H1 (cell line): ENCODE measurements at regions not wholly inside any gene's neighbourhood (a gene's known extent, or its start where the extent isn't known, plus 50 kb on each side); places are given as distances from the start of the nearest gene placed in this dataset.

Experiments
- CTCF ChIA-PET: fragments of 300-600 bp; sonication (Branson Sonifier 250); formaldehyde crosslinking; loops from one replicate; lab custom pipeline; 2021; ENCODE audit not compliant: partially characterized antibody; lab: Charles Lee
- POLR2A ChIA-PET: fragments of 300-600 bp; sonication (Branson Sonifier 250); formaldehyde crosslinking; loops from one replicate; lab custom pipeline; 2021; ENCODE audit warnings: inconsistent platforms; ENCODE audit not compliant: partially characterized antibody; lab: Charles Lee
- DNase-seq, 2 experiments: peaks; one replicate each; pipeline versions ENCODE4 v3.0.0 to v3.0.0-alpha.2; 2010 to 2022; ENCODE audit warnings: low spot score in 2 of 2, low read depth in 1 of 2, mixed read lengths in 1 of 2
- FAIRE-seq: peaks from 2 replicates; lab custom pipeline; 2011; peaks lifted over from hg19 to GRCh38; lab: Jason Lieb, UNC
- H2AFZ ChIP-seq: 2 replicates; pipeline ENCODE4 v1.8.1; 2012; ENCODE audit warnings: low read length, inconsistent platforms
- H2AK5ac ChIP-seq: 2 replicates; pipeline ENCODE4 v1.6.1; 2013; ENCODE audit warnings: low read depth, low read length
- H2BK120ac ChIP-seq: replicated peaks from 2 replicates; pipeline ENCODE3; 2013; ENCODE audit warnings: low read depth, low read length, inconsistent platforms
- H2BK12ac ChIP-seq: 2 replicates; pipeline ENCODE4 v1.6.1; 2013; ENCODE audit warnings: low read depth, low read length
- H2BK15ac ChIP-seq: 2 replicates; pipeline ENCODE4 v1.6.1; 2013; ENCODE audit warnings: low read length
- H2BK20ac ChIP-seq: 2 replicates; pipeline ENCODE4 v1.6.1; 2013; ENCODE audit warnings: low read length
- H2BK5ac ChIP-seq: 2 replicates; pipeline ENCODE4 v1.6.1; 2013; ENCODE audit warnings: low read depth, low read length
- H3K14ac ChIP-seq: 2 replicates; pipeline ENCODE4 v1.6.1; 2013; ENCODE audit warnings: inconsistent platforms; ENCODE audit not compliant: insufficient read length
- H3K18ac ChIP-seq: 2 replicates; pipeline ENCODE4 v1.6.1; 2013; ENCODE audit warnings: low read length; ENCODE audit errors: extremely low read depth
- H3K23ac ChIP-seq: 2 replicates; pipeline ENCODE4 v1.6.1; 2013; ENCODE audit warnings: inconsistent platforms; ENCODE audit not compliant: insufficient read length
- H3K23me2 ChIP-seq: 2 replicates; pipeline ENCODE4 v1.6.1; 2013; ENCODE audit warnings: low read depth, low read length
- H3K27ac ChIP-seq: 2 replicates; pipeline ENCODE4 v1.6.1; 2011; ENCODE audit warnings: low read depth, low read length, inconsistent platforms
- H3K27me3 ChIP-seq, 4 experiments: replicated peaks in 1 of 4; 1 replicate in 1 of 4; 2 replicates in 3 of 4; pipeline versions ENCODE4 v1.6.1 to v1.8.1; 2011 to 2013; ENCODE audit warnings: low read length in 3 of 4, mild to moderate bottlenecking in 3 of 4, inconsistent platforms in 2 of 4, mixed read lengths in 2 of 4, moderate library complexity in 1 of 4; ENCODE audit not compliant: control insufficient read depth in 3 of 4, insufficient read depth in 3 of 4; ENCODE audit errors: extremely low read depth in 1 of 4
- H3K36me3 ChIP-seq, 4 experiments: 2 replicates each; pipeline versions ENCODE4 v1.6.1 to v1.8.1; 2011 to 2013; ENCODE audit warnings: mild to moderate bottlenecking in 4 of 4, low read length in 3 of 4, moderate library complexity in 2 of 4, control low read depth in 1 of 4, inconsistent platforms in 1 of 4; ENCODE audit not compliant: insufficient read depth in 4 of 4, control insufficient read depth in 2 of 4
- H3K4ac ChIP-seq: replicated peaks from 2 replicates; pipeline ENCODE3; 2013; ENCODE audit warnings: low read length, low read depth, mixed read lengths, inconsistent platforms; ENCODE audit not compliant: insufficient read length
- H3K4me1 ChIP-seq, 4 experiments: replicated peaks in 1 of 4; 1 replicate in 1 of 4; 2 replicates in 3 of 4; pipeline versions ENCODE4 v1.6.1 to v1.8.1; 2011 to 2013; ENCODE audit warnings: low read length in 3 of 4, inconsistent platforms in 2 of 4, mixed read lengths in 1 of 4; ENCODE audit not compliant: insufficient read depth in 4 of 4, control insufficient read depth in 3 of 4
- H3K4me2 ChIP-seq, 2 experiments: 2 replicates each; pipeline versions ENCODE4 v1.6.1 to v1.8.1; 2011 to 2013; ENCODE audit warnings: low read depth in 2 of 2, low read length in 2 of 2, control low read depth in 1 of 2, inconsistent platforms in 1 of 2, mild to moderate bottlenecking in 1 of 2; ENCODE audit not compliant: insufficient read depth in 1 of 2
- H3K4me3 ChIP-seq, 4 experiments: fragments of 200-600, 300-600 bp in 1 of 4; sonication (generic), shearing (Covaris generic), sonication (Bioruptor Twin) in 1 of 4; 2 replicates each; pipeline versions ENCODE4 v1.5.1 to v1.8.1; 2011 to 2016; ENCODE audit warnings: low read length in 4 of 4, low read depth in 3 of 4, control low read depth in 2 of 4, inconsistent platforms in 2 of 4, mild to moderate bottlenecking in 2 of 4, mixed read lengths in 1 of 4, moderate library complexity in 1 of 4; ENCODE audit not compliant: insufficient read depth in 2 of 4; ENCODE audit errors: extremely low read depth in 1 of 4
- H3K56ac ChIP-seq: replicated peaks from 2 replicates; pipeline ENCODE3; 2013; ENCODE audit warnings: low read depth, mild to moderate bottlenecking, mixed read lengths, low read length, inconsistent platforms; ENCODE audit not compliant: insufficient read length
- H3K79me1 ChIP-seq: 2 replicates; pipeline ENCODE4 v1.6.1; 2013; ENCODE audit warnings: low read depth, low read length, control low read depth
- H3K79me2 ChIP-seq, 2 experiments: 2 replicates each; pipeline versions ENCODE4 v1.6.1 to v1.8.1; 2012 to 2013; ENCODE audit warnings: low read length in 2 of 2, mild to moderate bottlenecking in 2 of 2, inconsistent platforms in 1 of 2; ENCODE audit not compliant: insufficient read depth in 2 of 2, control insufficient read depth in 1 of 2
- H3K9ac ChIP-seq, 4 experiments: replicated peaks in 1 of 4; 1 replicate in 1 of 4; 2 replicates in 3 of 4; pipeline versions ENCODE4 v1.6.1 to v1.8.1; 2011 to 2013; ENCODE audit warnings: low read depth in 3 of 4, low read length in 3 of 4, control low read depth in 2 of 4, mild to moderate bottlenecking in 2 of 4, moderate library complexity in 2 of 4, inconsistent platforms in 1 of 4; ENCODE audit errors: extremely low read depth in 1 of 4
- H3K9me3 ChIP-seq, 2 experiments: 2 replicates each; pipeline versions ENCODE4 v1.6.1 to v1.8.1; 2012 to 2013; ENCODE audit warnings: mild to moderate bottlenecking in 2 of 2, moderate library complexity in 2 of 2, control low read depth in 1 of 2, inconsistent platforms in 1 of 2, low read depth in 1 of 2, low read length in 1 of 2, mixed read lengths in 1 of 2; ENCODE audit not compliant: insufficient read depth in 2 of 2
- H4K20me1 ChIP-seq, 2 experiments: replicated peaks in 1 of 2; 2 replicates each; pipeline versions ENCODE3 to v1.8.1; 2011 to 2013; ENCODE audit warnings: inconsistent platforms in 2 of 2, low read length in 2 of 2, mild to moderate bottlenecking in 1 of 2; ENCODE audit not compliant: insufficient read depth in 2 of 2, control insufficient read depth in 1 of 2
- H4K5ac ChIP-seq: 2 replicates; pipeline ENCODE4 v1.6.1; 2013; ENCODE audit warnings: low read length, low read depth, mixed read lengths, inconsistent platforms; ENCODE audit not compliant: insufficient read length
- H4K8ac ChIP-seq: 2 replicates; pipeline ENCODE4 v1.8.0; 2013; ENCODE audit warnings: mild to moderate bottlenecking, moderate library complexity, low read length, inconsistent platforms; ENCODE audit not compliant: insufficient read depth; ENCODE audit errors: extremely low read depth
- H4K91ac ChIP-seq: replicated peaks from 2 replicates; pipeline ENCODE3; 2013; ENCODE audit warnings: low read length, mixed read lengths, inconsistent platforms; ENCODE audit not compliant: insufficient read length
- BCL11A ChIP-seq, 2 experiments: IDR thresholded peaks; one replicate each; pipeline ENCODE4 v1.6.1; 2011; ENCODE audit warnings: low read depth in 2 of 2, low read length in 2 of 2, mild to moderate bottlenecking in 2 of 2
- KDM5A ChIP-seq: fragments of 200-600 bp; IDR thresholded peaks from 2 replicates; pipeline ENCODE4 v1.7.1; 2012; ENCODE audit warnings: mild to moderate bottlenecking, low read length, inconsistent platforms, mixed read lengths
- WGBS, 2 experiments: shearing (Covaris generic) in 1 of 2; methylation state at CpG; one replicate each; pipeline versions ENCODE4 v1.1.6 to v1.1.7; 2013 to 2015; ENCODE audit warnings: low lambda C conversion rate in 2 of 2, mixed read lengths in 2 of 2, inconsistent platforms in 1 of 2, low coverage in 1 of 2, missing lambda C conversion rate in 1 of 2; ENCODE audit not compliant: insufficient replicate concordance in 2 of 2, insufficient coverage in 1 of 2, insufficient read length in 1 of 2; ENCODE audit errors: extremely low coverage in 1 of 2, missing lambda C conversion rate in 1 of 2; 5-methylcytosine and 5-hydroxymethylcytosine counted together

DNA sequence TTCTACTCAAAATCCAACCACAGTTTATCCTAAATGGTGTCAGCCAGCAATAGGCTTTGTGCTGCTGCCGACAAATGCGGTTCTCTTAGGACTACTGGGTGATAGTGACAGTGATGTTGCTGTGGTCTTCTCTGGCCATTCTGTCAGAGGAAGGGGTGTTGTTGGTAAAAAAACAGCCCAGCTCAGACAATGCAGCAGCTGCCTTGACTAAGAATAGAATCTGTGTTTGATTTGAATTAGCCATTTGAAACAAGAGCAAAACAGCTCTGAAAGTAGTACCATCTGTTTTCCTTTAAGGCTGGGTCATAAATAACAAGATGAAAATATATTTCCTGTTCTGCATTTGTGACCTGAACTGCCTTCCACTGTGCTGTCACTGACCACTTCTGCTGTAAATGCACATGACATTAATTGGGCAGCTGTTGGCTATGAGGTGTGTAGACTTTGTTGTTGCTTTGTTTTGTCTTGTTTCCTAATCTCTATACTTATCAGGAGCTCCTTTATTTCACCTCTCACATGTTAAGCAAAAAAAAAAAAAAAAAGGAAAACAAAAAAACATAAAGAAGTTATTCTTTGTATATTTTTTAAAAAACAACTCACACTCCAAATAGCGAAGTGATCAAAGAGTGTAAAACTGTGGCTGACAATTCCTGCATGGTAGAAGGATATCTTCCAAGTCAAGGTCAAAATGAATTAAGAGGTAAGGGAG lies 497.8 kb upstream of the ARID1B start:
- no peak overlapping the region for H3K4ac ChIP-seq
- no peak for TF ChIP-seq KDM5A
- TF ChIP-seq BCL11A (IDR thresholded peaks at IDR 0.05; ENCODE audit: low read depth in 2 of 2, low read length in 2 of 2), result no peak
- no peak overlapping the region for H3K4me3 ChIP-seq
- no peak overlapping the region for H4K91ac ChIP-seq
- no peak overlapping the region for H3K14ac ChIP-seq
- H4K20me1 ChIP-seq, result no peaks in the 10 kb centered on the region
- H2AK5ac ChIP-seq, result no peak overlapping the region
- no peak overlapping the region for H2BK120ac ChIP-seq
- no peak overlapping the region for H3K56ac ChIP-seq
- no peaks in the 10 kb centered on the region for H3K23me2 ChIP-seq
- H3K36me3 ChIP-seq, result no peaks in the 10 kb centered on the region
- H2BK5ac ChIP-seq, result no peak overlapping the region
- ChIA-PET POLR2A (no interaction called here), CTCF (no interaction called here)
- no peak overlapping the region for H2AFZ ChIP-seq
- no peak overlapping the region for H4K8ac ChIP-seq
- H2BK15ac ChIP-seq, result no peak overlapping the region
- 74% methylated on average over 3 of the region's 3 CpGs; no CpG with 5 or more reads in 1 of the 2 experiments for WGBS, 2 experiments
- H3K4me1 ChIP-seq, result no peaks in the 10 kb centered on the region
- no peak overlapping the region for H3K27ac ChIP-seq
- no peaks in the 10 kb centered on the region for H3K79me2 ChIP-seq
- no peak overlapping the region for H3K23ac ChIP-seq
- DNase-seq, result no peak
- H3K4me2 ChIP-seq, result no peak overlapping the region
- no peak overlapping the region for H4K5ac ChIP-seq
- H3K9me3 ChIP-seq, result 0 out of 4 replicates have a peak, but pooled peaks cover 0 to 4% of the 10 kb centered on the region in 2 experiments
- no peaks in the 10 kb centered on the region for H3K79me1 ChIP-seq
- H2BK20ac ChIP-seq, result no peak overlapping the region
- FAIRE-seq, result no peak
- no peak overlapping the region for H3K9ac ChIP-seq
- no peaks in the 10 kb centered on the region for H3K27me3 ChIP-seq
- no peak overlapping the region for H2BK12ac ChIP-seq
- no peak overlapping the region for H3K18ac ChIP-seq
